VCaP (cell line): ENCODE measurements at regions not wholly inside any gene's neighbourhood (a gene's known extent, or its start where the extent isn't known, plus 50 kb on each side); places are given as distances from the start of the nearest gene placed in this dataset.
A peak's percentile ranks its signal among the peaks of the same experiment; 100 is the strongest.

Experiments used
- H3K27ac ChIP-seq: fragments of 450-650 bp; 2 replicates; pipeline ENCODE4 v1.5.1; 2017
- TF ChIP-seq, protein P1 (sequence below): fragments of 450-650 bp; conservative IDR thresholded peaks from 2 replicates; pipeline ENCODE4 v1.5.1; 2017; ENCODE audit warnings: mild to moderate bottlenecking, moderate library complexity

GRCh38 chr6:108734271-108734922, 113.8 kb upstream of the ARMC2 start:
- TF ChIP-seq, protein P1, sequence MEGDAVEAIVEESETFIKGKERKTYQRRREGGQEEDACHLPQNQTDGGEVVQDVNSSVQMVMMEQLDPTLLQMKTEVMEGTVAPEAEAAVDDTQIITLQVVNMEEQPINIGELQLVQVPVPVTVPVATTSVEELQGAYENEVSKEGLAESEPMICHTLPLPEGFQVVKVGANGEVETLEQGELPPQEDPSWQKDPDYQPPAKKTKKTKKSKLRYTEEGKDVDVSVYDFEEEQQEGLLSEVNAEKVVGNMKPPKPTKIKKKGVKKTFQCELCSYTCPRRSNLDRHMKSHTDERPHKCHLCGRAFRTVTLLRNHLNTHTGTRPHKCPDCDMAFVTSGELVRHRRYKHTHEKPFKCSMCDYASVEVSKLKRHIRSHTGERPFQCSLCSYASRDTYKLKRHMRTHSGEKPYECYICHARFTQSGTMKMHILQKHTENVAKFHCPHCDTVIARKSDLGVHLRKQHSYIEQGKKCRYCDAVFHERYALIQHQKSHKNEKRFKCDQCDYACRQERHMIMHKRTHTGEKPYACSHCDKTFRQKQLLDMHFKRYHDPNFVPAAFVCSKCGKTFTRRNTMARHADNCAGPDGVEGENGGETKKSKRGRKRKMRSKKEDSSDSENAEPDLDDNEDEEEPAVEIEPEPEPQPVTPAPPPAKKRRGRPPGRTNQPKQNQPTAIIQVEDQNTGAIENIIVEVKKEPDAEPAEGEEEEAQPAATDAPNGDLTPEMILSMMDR, result no peak
- H3K27ac ChIP-seq, result no peak overlapping the region

DNA sequence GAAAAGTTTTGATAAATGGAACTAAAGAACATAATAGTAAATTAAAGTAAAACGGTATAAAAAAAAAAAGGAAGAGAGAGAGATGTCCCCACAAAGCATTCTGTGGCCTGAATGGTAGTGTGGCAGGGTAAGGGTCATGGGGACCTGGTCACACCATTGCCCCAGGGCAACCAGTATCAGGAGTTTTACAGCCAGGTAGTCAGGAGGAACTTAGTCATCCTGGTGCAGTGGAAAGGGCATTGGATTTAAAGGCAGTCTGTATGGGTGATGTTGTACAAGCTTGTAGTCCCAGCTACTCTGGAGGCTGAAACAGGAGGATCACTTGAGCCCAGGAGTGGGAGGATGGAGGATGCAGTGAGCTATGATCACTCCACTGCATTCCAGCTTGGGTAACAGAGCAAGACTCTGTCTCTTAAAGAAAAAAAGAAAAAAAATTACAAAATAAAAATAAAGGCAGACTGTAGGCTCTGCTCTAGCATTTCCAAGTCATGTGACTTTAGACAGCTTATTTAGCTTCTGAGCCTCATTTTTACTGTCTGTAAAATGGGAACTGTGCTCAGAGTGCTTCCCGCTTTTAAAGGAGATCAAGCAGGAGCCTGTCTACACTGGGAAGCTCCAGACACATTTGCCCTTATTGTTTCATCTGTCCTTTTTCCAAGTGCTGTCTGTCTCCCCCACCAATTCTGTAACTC, 112.8 kb upstream of the ARMC2 start:
- H3K27ac ChIP-seq, result no peak overlapping the region

GRCh38 chr6:108736002-108736361, 112.2 kb upstream of the ARMC2 start:
- TF ChIP-seq, protein P1, result no peak
- no peak overlapping the region for H3K27ac ChIP-seq

More for the DNA sequence above, 112.8 kb upstream of the ARMC2 start:
- TF ChIP-seq, protein P1, result no peak

DNA sequence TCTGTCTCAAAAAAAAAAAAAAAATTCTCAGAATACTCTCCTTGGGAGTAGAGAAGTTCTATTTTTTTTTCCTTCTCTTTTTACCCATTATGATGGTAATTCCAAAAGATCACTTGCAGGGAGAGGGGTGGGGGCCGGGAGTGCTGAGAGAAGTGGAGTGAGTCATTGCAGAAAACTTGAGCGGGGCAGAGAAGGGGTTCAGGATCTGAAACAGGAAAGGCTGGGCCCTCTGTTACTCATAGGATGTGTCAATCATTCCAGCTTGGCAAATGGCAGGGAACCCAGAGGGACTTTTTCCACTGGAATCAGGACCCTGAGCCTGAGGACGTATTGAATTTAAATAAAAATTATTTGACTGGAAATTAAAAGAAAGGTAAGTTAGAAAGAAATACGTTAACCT, 111.4 kb upstream of the ARMC2 start:
- no peak overlapping the region for H3K27ac ChIP-seq
- TF ChIP-seq, protein P1, result no peak

DNA sequence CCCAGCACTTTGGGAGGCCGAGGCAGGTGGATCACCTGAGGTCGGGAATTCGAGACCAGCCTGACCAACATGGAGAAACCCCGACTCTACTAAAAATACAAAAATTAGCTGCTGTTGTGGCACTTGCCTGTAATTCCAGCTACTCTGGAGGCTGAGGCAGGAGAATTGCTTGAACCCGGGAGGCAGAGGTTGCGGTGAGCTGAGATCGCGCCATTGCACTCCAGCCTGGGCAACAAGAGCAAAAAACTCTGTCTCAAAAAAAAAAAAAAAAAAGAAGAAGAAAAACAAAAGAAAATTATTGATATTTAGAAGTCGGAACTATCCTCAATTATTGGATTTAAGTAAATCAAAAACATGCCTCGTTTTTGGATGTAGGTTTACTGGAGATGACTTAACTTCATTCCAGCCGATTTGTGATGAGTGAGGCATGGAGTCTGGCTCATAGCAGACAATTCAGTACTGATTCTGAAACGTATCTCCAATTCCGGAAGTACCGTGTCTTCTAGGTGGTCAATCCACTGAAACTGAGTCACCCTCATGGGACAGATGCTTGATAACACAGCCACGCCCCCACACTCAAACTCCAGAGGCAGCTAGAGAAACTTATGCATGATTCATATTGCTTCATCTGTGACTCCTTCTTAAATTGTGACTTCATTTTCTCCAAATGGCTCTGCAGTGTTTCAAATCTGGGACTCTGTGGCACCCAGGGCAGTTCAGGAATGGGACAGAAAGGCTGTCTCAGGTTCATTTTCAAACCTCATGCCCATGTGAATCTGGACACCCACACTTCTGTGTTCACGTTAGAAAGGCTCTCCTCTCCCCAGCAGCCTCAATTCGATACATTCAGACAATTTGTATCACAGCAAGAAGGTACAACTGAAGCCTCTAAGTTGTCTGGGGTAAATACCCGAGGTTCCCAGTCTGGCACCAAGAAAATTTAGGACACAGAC, 110.4 kb upstream of the ARMC2 start:
- peak overlapping the region; percentile 95 for H3K27ac ChIP-seq
- TF ChIP-seq, protein P1, result no peak

- peak overlapping the region; percentile 95 for H3K27ac ChIP-seq
- TF ChIP-seq, protein P1, result no peak
Measured at GRCh38 chr6:108738684-108739416, 109.4 kb upstream of the ARMC2 start.
